ENCODE measurements at regions not wholly inside any gene's neighbourhood (a gene's known extent, or its start where the extent isn't known, plus 50 kb on each side); places are given as distances from the start of the nearest gene placed in this dataset.

DNA sequence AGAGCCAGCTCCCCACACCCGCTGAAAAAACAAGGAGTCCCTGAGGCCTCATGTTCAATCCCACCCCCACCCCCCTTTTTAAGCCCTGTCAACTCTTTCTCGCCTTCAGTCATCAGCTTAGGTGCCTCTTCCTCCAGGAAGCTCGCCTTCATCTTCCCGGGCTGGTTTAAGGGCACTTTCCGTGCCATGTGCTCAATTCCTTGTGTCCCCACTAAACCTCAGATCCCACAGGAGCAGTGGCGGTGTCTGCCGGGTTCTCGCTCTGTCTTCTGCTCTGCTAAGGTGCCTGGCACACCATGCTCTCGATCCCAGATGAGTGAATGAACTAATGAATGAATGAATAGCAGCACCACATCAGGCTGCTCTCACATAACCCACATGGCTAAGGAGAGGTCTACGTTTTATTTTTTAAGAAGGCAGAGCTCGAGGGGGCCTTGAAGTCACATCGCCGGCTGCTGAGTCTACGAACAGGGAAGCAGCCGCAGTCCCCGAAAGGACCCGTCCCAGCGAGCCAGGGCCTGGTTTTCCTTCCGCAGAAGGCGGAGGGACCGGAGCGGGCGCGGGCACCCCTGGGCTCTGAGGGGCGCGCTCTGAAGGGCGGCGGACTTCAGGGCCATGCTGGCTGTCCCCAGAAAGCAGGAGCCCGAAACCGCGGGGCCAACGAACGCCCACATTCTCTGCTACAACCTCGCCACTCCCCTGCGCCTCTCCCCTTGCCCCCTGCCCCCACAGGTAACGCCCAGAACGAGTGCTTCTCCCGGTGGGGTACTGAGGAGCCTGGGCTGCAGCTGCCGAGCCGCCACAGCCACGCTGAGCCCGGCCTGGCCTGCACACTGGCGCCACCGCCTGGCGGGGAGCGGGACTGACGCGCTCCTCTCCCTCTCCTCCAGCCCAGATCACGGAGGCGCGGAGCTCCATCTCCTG lies 73.4 kb upstream of the KCNMA1 start:
- H3K36me3 ChIP-seq (ENCODE audit: low read depth) = no peaks in the 10 kb centered on the region
- no TSS peak for BruUV-seq (replicated peaks)
- ChIA-PET POLR2A (ENCODE audit: unreplicated experiment) (no interaction called here), CTCF (interaction anchor here (0.6 to 1.9 kb wide), 9 partner anchors 13 to 1450 kb away, joined by 3 to 13 read pairs (median 5); no protein-coding TSS in a partner anchor)
- no peak overlapping the region for H3K27ac ChIP-seq
- TF ChIP-seq, protein P1, sequence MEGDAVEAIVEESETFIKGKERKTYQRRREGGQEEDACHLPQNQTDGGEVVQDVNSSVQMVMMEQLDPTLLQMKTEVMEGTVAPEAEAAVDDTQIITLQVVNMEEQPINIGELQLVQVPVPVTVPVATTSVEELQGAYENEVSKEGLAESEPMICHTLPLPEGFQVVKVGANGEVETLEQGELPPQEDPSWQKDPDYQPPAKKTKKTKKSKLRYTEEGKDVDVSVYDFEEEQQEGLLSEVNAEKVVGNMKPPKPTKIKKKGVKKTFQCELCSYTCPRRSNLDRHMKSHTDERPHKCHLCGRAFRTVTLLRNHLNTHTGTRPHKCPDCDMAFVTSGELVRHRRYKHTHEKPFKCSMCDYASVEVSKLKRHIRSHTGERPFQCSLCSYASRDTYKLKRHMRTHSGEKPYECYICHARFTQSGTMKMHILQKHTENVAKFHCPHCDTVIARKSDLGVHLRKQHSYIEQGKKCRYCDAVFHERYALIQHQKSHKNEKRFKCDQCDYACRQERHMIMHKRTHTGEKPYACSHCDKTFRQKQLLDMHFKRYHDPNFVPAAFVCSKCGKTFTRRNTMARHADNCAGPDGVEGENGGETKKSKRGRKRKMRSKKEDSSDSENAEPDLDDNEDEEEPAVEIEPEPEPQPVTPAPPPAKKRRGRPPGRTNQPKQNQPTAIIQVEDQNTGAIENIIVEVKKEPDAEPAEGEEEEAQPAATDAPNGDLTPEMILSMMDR (conservative IDR thresholded peaks at IDR 0.05) = peak; percentile 98
- TF ChIP-seq EZH2 (IDR thresholded peaks at IDR 0.05; ENCODE audit: low read depth) = no peak
- no peaks in the 10 kb centered on the region for H3K4me1 ChIP-seq (replicated peaks; ENCODE audit: insufficient read depth)
- H3K27me3 ChIP-seq (ENCODE audit: insufficient read depth, low read depth) = no peaks in the 10 kb centered on the region
- H3K4me3 ChIP-seq = peak overlapping the region; percentile 27; the same call in 1 of the 2 replicates
- DNase-seq = peak in 1 of 2 experiments; percentile 73
- 0 out of 2 replicates have a peak overlapping the region, but pooled peaks have one; percentile 49 for H2AFZ ChIP-seq
- peak overlapping the region; percentile 67 for H3K4me2 ChIP-seq
- H3K9me3 ChIP-seq (ENCODE audit: insufficient read depth, low read depth) = no peaks in the 10 kb centered on the region
- H3K79me2 ChIP-seq (ENCODE audit: low read depth) = no peaks in the 10 kb centered on the region
- H3F3A ChIP-seq (ENCODE audit: insufficient read depth, low read depth) = no peaks in the 10 kb centered on the region
- H3K9me2 ChIP-seq (ENCODE audit: insufficient read depth) = no peaks in the 10 kb centered on the region
- intact Hi-C loops (cut with micrococcal nuclease; ENCODE audit: unreplicated experiment) = loop anchor here (1.0 to 2.0 kb wide), 2 partner anchors 536 to 546 kb away; no protein-coding TSS in a partner anchor
- H4K20me1 ChIP-seq (ENCODE audit: insufficient read depth) = no peaks in the 10 kb centered on the region; the same call in 1 of the 2 replicates

DNA sequence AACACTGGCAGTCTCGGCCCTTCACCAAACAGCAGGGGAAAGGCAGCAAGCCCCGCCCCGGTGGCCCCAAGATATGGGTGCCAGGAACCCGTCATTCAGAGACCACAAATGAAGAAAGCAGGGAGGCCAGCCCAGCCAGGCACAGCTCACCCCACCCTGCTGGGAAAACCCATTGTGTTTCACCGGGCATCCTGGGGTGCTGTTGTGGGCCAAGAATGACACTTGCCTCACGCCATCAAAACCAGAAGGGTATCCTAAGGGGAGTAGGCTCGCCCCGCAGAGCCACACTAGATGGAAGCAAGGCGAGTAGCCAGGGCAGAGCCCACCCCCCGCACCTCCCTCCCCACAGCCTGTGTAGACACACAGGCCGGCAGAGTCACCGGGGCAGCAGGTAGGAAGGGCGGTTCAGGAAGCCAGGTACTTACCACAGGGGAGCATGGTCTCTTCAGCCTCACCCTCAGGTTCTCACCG lies 72.5 kb upstream of the KCNMA1 start:
- H3K27me3 ChIP-seq (ENCODE audit: insufficient read depth, low read depth) = no peaks in the 10 kb centered on the region
- H3K4me3 ChIP-seq = no peak overlapping the region
- intact Hi-C loops (cut with micrococcal nuclease; ENCODE audit: unreplicated experiment) = loop anchor here (2.0 kb wide), 1 partner anchor 535 kb away; no protein-coding TSS in a partner anchor
- no peaks in the 10 kb centered on the region for H3F3A ChIP-seq (ENCODE audit: insufficient read depth, low read depth)
- ChIA-PET CTCF (interaction anchor here (0.5 kb wide), 1 partner anchor 16 kb away, joined by 3 read pairs; no protein-coding TSS in a partner anchor), POLR2A (ENCODE audit: unreplicated experiment) (no interaction called here)
- DNase-seq = no peak
- no peak overlapping the region for H2AFZ ChIP-seq
- H4K20me1 ChIP-seq (ENCODE audit: insufficient read depth) = no peaks in the 10 kb centered on the region; the same call in 1 of the 2 replicates
- no peaks in the 10 kb centered on the region for H3K9me3 ChIP-seq (ENCODE audit: insufficient read depth, low read depth)
- no peaks in the 10 kb centered on the region for H3K36me3 ChIP-seq (ENCODE audit: low read depth)
- no peak overlapping the region for H3K27ac ChIP-seq
- H3K4me2 ChIP-seq = no peak overlapping the region
- TF ChIP-seq EZH2 (IDR thresholded peaks at IDR 0.05; ENCODE audit: low read depth) = no peak
- TF ChIP-seq, protein P1 (conservative IDR thresholded peaks at IDR 0.05) = no peak
- BruUV-seq (replicated peaks) = no TSS peak
- H3K79me2 ChIP-seq (ENCODE audit: low read depth) = no peaks in the 10 kb centered on the region
- H3K9me2 ChIP-seq (ENCODE audit: insufficient read depth) = no peaks in the 10 kb centered on the region
- H3K4me1 ChIP-seq (replicated peaks; ENCODE audit: insufficient read depth) = no peaks in the 10 kb centered on the region

DNA sequence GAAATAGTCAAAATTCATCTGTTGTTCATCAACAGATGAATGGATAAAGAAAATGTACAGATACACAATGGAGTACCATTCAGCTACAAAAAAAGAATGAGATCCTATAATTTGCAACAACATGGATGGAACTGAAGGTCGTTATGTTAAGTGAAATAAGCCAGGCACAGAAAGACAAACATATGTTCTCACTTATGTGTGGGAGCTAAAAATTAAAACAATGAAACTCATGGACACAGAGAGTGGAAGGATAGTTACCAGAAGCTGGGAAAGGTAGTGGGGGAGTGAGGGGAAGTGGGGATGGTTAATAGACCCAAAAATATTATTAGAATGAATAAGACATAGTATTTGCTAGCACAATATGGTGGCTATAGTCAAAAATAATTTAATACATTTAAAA lies 70.0 kb upstream of the KCNMA1 start:
- no peak overlapping the region for H2AFZ ChIP-seq
- TF ChIP-seq, protein P1 (conservative IDR thresholded peaks at IDR 0.05) = no peak
- TF ChIP-seq EZH2 (IDR thresholded peaks at IDR 0.05; ENCODE audit: low read depth) = no peak
- ChIA-PET POLR2A (ENCODE audit: unreplicated experiment) (no interaction called here), CTCF (no interaction called here)
- H3K4me2 ChIP-seq = no peak overlapping the region
- H3K9me2 ChIP-seq (ENCODE audit: insufficient read depth) = no peaks in the 10 kb centered on the region
- H4K20me1 ChIP-seq (ENCODE audit: insufficient read depth) = no peaks in the 10 kb centered on the region; the same call in 1 of the 2 replicates
- no peak overlapping the region for H3K4me3 ChIP-seq
- H3K79me2 ChIP-seq (ENCODE audit: low read depth) = no peaks in the 10 kb centered on the region
- H3K4me1 ChIP-seq (replicated peaks; ENCODE audit: insufficient read depth) = no peaks in the 10 kb centered on the region
- DNase-seq = no peak
- intact Hi-C loops (cut with micrococcal nuclease; ENCODE audit: unreplicated experiment) = no loop called here
- no peak overlapping the region for H3K27ac ChIP-seq
- H3K36me3 ChIP-seq (ENCODE audit: low read depth) = no peaks in the 10 kb centered on the region
- H3K27me3 ChIP-seq (ENCODE audit: insufficient read depth, low read depth) = no peaks in the 10 kb centered on the region
- BruUV-seq (replicated peaks) = no TSS peak
- H3F3A ChIP-seq (ENCODE audit: insufficient read depth, low read depth) = no peaks in the 10 kb centered on the region
- H3K9me3 ChIP-seq (ENCODE audit: insufficient read depth, low read depth) = no peaks in the 10 kb centered on the region

All from PC-9 (cell line).